ENCODE measurements at regions not wholly inside any gene's neighbourhood (a gene's known extent, or its start where the extent isn't known, plus 50 kb on each side); places are given as distances from the start of the nearest gene placed in this dataset.
"Not testable (repeated sequence)": the region's sequence is repeated elsewhere in the genome, so short reads cannot be mapped to it uniquely, and the experiment has no call there.

- no peak for FAIRE-seq
Measured at GRCh38 chr17:27066315-27066714, 227.6 kb upstream of the WSB1 start.

- no peak for FAIRE-seq
Measured at GRCh38 chr17:27069842-27070508, 223.9 kb upstream of the WSB1 start.

GRCh38 chr17:27070836-27071235, 223.1 kb upstream of the WSB1 start:
- no peak for FAIRE-seq

GRCh38 chr17:27072885-27073284, 221.0 kb upstream of the WSB1 start:
- no peak for FAIRE-seq

- FAIRE-seq, result no peak
Measured at GRCh38 chr17:27076814-27077213, 217.1 kb upstream of the WSB1 start.

GRCh38 chr17:27078296-27078695, 215.6 kb upstream of the WSB1 start:
- no peak for FAIRE-seq

GRCh38 chr17:27079660-27080059, 214.3 kb upstream of the WSB1 start:
- FAIRE-seq, result no peak

GRCh38 chr17:27081002-27081638, 212.8 kb upstream of the WSB1 start:
- FAIRE-seq, result no peak

GRCh38 chr17:27082023-27082774, 211.7 kb upstream of the WSB1 start:
- no peak for FAIRE-seq

GRCh38 chr17:27082775-27083154, 211.1 kb upstream of the WSB1 start:
- FAIRE-seq, result no peak

GRCh38 chr17:27083408-27084185, 210.3 kb upstream of the WSB1 start:
- no peak for FAIRE-seq

GRCh38 chr17:27085517-27085916, 208.4 kb upstream of the WSB1 start:
- FAIRE-seq, result no peak

- FAIRE-seq, result no peak
Measured at GRCh38 chr17:27086526-27086925, 207.4 kb upstream of the WSB1 start.

- no peak for FAIRE-seq
Measured at GRCh38 chr17:27087935-27088766, 205.8 kb upstream of the WSB1 start.

- no peak for FAIRE-seq
Measured at GRCh38 chr17:27088767-27089078, 205.2 kb upstream of the WSB1 start.

GRCh38 chr17:27089079-27089928, 204.6 kb upstream of the WSB1 start:
- FAIRE-seq, result not testable (repeated sequence)

- FAIRE-seq, result no peak
Measured at GRCh38 chr17:27089929-27090247, 204.0 kb upstream of the WSB1 start.

GRCh38 chr17:27090450-27091042, 203.4 kb upstream of the WSB1 start:
- not testable (repeated sequence) for FAIRE-seq

- FAIRE-seq, result no peak
Measured at GRCh38 chr17:27091043-27091497, 202.8 kb upstream of the WSB1 start.

GRCh38 chr17:27094179-27094578, 199.7 kb upstream of the WSB1 start:
- not testable (repeated sequence) for FAIRE-seq

- not testable (repeated sequence) for FAIRE-seq
Measured at GRCh38 chr17:27095821-27096220, 198.1 kb upstream of the WSB1 start.

Measured in G401.6 (cell line).